HG02870 (cell line): ENCODE measurements at regions not wholly inside any gene's neighbourhood (a gene's known extent, or its start where the extent isn't known, plus 50 kb on each side); places are given as distances from the start of the nearest gene placed in this dataset.

ENCODE experiments used
- ATAC-seq: cut with Tn5 transposase; IDR thresholded peaks from one replicate; pipeline ENCODE4 v1.9.1; 2021; ENCODE audit warnings: mild to moderate bottlenecking, moderate library complexity; ENCODE audit not compliant: unreplicated experiment

DNA sequence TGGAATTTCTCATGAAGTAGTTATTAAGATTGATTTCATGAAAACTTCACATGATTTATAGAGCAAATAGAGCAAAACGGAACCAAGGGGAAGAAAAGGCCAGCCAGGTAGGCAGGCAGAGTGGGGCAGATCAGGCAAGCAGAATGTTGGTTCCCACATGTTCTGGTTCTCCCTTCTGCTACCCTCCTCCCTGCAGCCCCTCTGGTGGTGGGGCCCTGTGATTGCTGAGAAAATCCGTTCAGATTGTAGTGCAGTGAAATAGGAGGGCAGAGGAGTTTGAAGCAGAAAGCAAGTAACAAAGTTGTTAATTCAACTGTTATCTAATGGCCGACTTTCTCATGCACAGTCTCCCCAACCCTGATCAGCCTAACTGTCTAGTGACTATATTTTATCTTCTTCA is 185.3 kb downstream of the MID1IP1 start:
- no peak for ATAC-seq

DNA sequence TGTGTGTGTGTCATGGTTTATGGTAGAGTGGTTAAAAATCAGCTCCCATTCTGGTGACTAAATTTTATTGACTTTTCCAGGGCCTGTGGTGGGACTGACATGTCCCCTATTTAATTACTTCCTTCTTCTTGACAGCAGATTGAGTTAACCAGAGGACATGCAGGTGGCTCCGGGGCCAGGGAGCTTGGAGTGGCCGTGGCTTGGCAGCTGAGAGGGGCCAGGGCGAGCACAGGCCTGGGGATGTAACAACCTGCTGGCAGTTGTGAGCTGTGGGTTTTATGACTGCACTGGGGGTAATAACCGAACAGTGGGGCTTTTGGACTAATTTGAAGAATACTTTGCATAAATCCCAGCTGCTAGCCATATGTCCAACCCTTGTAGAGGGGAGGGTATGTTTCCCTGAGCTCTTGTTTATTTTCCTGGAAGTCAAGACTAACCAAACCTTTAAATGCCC is 186.0 kb downstream of the MID1IP1 start:
- no peak for ATAC-seq

DNA sequence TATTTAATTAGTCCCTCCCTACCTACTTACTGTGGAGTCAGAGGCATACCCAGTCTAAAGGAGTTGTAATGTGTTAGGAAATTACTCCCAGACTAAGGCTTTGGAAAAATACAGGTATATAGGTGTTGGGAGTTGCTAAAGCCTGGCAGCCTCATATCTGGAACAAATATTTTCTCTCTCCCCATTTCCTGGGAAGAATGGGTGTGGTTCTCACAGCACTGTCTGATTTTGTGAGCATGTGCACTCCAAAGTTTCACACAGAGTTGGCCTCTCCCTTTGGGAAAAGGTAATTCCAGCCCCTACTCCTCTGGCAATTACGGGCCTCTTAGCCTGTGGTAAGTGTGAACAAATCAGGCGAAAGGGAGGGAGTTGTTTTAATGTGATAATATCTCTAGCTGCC is 187.0 kb downstream of the MID1IP1 start:
- ATAC-seq: no peak

DNA sequence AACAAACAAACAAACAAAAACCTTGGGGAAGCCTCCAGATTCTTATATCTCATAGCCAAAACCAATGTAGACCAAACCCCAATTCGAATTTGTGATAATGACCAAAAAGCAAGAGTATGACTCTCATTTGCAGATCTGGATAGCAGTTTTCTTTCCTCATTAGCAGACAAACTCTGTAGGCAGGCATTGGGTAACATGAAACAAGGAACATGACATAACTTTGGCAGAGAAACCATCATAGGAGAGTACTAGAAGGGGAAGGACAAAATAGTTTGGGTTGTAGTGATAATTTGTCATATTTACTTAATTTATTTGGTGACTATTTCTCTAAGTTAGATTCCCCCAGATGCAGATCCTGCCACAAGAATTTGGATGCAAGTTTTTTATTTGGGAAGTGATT is 187.8 kb downstream of the MID1IP1 start:
- ATAC-seq: no peak

DNA sequence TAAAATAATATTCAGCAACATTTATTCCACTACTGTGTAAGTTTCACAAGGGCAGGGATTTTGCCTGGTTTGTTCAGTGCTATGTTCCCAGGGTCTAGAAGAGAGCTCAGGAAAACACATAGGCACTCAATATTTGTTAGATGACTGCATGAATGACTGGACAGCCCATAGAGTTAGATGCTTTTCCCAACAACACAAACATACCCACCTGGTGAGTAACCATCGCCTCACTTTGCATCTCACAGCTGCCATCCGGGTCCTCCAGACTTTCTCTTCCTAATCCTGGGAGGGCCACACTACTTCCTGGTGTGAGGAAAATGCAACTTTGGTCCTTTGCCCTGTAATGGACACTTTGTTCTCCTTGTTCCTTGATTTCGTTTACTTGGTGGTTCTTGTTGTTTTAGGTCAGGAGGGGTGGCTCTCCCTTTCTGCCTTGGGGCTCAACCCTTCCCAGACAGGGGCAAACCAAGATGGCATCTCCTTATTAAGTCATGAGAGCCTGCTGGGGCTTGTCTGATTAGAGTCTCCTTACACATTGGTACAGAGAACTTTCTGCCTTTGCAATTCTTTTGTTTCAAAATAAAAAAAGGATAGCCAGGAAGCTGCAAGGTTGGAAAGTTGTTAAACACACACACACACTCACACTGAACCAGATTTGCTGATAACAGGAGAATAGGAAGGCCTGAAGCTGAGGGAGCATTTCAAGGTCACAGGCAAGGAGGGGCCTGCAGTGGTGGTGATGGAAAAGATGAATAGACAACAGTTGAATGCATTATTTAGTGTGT is 190.6 kb downstream of the MID1IP1 start:
- no peak for ATAC-seq

DNA sequence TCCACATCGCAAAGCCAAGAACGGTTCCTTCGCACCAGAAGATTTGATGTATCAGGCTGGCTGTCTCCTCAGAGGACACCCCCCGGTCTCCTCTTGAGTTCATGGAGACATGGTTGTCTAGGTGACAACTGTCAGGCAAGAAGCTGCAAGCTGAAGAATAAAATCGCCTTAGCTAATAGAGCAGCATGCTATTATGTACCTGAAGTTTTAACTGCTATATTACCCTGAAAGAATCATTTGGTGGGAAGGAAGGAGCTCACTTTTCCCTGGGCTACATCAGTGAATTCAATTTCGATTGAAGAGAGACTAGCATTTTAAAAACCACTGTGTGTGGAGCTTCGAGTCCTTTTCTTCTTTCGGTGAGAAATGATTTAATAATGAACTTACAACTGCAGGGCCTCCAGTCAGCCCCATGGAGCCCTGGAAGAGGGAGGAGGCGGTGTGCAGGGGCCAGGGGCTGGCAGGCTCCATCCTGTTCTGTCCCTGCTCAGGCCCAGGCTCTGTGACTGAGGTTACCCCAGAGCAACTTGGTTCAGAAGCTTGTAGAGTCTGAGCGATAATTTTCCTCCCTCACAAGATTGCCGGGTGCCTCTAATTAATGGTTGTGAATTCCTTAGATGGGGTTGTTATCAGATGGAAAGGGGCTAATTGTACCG is 191.3 kb downstream of the MID1IP1 start:
- no peak for ATAC-seq

DNA sequence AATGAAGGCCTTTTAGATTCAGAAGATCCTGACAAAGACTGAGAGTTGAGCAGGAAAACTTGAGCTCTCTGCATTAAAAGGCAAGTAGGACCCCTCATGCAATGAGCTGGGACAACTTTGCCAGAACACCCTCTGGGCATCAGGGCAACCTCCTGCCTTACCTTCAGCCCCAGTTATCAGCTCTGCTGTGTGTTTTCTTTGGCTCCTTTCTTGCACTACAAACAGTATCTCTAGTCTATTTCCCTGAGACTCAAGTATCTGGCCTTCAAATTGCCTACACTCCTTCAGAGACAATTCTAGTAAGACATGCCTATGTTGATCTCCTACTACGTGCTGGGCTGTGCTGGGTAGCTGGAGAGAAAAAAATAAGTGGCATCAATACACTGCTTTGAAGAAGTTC is 192.2 kb downstream of the MID1IP1 start:
- no peak for ATAC-seq

DNA sequence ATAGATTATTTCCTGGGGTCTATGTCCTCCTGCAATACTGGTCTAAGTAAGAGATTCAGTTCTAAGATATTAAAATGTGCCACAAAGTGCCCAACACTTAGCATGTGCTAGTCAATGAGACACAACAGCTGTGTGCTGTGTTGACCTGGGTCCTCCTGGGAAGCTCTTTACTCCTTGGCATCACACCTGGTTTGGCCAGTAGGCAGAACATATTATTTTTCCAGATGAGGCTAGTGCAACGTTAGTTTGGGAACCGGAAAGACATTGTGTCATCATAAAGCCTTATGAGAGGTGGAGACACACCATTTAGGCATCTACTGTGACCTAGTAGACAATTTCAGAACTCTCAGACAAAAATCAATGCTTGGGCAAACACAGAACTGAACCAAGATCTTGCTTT is 197.8 kb downstream of the MID1IP1 start:
- ATAC-seq: no peak

DNA sequence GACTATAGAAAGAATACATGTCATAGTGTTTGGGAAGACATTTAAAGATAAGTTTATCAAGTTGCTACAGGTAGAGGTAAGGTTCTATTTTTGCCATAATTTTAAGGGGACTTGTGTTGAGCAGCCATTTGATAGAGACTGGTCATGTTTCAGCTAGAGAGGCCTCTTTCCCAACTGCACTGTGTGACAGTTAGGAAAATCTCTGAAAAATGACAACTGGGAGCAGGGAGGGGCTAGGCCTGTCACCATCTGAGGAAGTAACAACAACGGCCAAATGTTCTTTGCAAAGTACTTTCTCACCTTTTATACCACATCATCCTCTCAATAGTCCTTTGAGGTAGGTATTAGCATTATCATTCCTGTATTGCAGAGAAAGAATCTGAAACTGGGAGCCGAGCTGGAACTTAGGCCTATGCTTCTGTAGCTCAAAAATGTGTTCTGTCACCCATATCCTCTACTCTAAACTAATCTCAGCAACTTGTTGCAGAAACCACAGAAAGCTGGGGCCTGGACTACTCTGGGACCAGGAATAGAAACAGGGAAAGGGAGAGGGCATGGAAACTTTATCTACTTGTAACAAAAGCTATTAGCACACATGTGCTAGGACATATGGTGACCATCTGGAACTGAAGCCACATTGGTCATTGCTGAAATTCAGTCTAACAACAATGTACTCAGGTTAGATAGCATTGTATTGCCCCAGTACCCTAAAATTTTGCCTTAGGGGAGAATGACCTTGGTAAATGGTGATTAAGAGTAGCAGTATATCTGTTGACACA is 198.9 kb downstream of the MID1IP1 start:
- ATAC-seq: no peak

DNA sequence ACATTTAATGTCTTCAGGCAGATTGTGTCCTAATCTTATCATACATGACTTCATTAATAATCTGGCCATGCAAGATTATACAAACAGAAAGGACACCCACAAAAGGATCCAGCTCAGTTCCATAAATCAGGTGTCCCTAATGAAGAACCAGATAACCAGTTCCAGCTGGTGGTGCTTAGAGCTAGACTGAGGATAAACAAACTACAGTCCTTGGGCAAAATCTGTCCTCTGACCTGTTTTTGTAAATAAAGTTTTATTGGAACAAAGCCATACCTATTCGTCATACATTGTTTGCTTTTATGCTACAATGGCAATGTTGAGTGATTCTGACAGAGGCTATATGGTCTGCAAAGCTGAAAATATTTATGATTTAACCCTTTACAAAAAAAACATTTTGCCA is 199.5 kb downstream of the MID1IP1 start:
- ATAC-seq: no peak

DNA sequence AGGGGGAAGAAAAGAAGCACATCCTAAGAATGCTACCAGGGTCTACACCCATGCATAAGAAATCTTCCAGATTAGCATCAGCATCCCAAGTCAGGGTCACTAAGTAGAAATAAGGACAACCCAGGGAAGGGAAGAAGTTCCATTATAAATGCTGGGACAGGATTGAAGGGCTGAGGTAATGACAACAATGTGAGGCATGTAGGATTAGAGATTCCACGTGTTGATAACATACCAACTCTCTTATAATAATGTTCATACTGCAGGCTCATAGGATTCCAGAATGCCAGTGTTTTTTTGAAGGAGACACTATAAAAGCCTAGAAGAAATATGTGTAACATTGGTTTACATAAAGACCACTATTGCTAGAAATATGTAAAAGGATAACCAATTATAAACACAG is 201.2 kb downstream of the MID1IP1 start:
- no peak for ATAC-seq

DNA sequence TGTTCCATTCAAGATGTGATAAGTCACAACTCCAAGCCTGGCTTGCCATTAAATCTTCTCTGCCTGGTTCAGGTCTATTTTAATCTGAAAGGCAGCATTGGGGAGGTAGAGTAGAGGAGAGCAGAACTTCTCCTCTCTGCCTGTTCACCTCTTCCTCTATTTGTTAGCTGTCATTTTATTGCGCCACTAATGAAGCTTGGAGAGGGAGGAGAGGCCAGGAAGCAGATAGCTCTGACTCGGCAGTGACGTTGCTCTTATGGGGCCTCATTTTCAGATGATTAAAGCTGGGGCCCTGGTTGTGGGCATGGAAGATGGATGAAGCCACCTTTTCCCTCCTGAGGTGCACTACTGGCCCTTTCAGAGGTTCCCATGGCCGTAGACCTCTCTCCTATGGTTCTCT is 207.3 kb downstream of the MID1IP1 start:
- no peak for ATAC-seq

DNA sequence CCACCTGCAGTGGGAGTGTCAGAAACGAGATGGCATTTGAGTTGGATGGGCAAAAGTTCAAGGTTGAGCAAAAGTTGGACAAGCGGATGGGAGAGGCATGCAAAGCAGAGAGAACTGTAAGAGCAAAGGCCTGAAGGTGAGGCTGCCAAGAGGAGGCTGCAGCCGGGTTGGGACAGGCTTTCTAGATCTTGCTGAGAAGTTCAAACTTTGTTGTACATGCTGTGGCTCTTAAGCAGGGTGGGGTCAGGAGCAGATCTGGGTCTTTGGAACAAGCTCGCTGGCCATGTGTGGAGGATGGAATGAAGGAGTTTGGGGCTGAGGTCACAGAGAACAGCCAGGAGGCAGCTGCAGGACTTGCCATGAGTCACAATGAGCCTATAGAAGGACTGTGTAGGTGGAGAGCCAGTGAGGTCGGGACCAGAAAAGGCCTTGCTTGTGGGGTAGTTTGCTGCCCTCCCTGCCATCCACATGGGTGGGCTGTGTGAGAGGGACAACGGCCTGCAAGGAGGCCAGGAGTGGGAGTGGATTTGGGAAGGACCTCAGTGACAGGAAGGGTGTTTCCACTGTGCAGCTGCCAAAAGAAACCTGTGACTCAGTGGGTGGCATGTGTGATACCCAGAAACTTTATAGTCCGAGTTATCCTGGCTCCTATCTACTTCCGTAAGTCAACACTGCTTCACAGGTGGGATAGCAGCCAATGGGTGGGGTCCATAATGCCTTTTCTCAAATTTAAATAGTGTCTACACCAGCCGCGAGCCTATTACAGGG is 210.4 kb downstream of the MID1IP1 start:
- ATAC-seq: no peak

DNA sequence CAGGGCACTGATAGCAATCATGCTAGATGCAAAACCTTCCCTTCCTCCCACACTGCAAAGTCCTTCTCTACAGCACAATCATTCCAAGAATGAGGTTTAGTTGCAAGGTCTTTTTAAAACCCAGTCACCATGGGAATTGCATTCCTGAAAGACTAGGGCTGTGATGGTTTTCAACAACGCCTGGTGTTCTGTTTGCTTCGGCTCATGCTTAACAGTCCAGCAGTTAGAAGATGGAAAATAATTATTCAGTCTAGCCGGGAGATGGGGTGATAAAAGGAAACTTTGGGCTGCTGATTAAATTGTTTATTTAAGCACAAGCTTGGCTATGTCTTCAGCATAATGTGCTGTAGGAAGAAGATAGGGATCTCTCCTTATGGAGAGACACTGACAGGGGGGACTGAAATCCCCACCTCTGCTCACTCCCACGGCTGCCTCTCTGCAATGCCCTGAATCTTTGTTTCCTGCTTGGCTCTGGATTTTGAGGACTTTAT is 211.4 kb downstream of the MID1IP1 start:
- ATAC-seq: no peak

DNA sequence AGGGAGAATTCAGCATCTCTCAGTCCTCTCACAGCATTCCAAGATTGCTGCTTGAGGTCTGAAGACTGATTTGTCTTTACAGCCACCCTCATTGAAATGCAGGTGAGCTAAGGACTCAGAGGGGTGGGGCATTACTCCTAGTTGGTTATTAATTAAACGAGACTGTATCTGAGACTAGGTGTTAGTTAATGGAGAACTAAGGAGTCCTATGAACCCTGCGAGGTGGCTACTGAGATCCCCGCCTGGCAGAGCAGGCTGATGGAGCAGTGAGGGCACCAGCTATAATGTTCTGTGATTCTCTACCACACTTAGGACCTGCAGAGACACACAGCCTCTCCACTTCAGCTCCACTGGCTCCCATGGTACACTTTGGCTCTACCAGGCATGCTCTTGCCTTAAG is 215.3 kb downstream of the MID1IP1 start:
- no peak for ATAC-seq

DNA sequence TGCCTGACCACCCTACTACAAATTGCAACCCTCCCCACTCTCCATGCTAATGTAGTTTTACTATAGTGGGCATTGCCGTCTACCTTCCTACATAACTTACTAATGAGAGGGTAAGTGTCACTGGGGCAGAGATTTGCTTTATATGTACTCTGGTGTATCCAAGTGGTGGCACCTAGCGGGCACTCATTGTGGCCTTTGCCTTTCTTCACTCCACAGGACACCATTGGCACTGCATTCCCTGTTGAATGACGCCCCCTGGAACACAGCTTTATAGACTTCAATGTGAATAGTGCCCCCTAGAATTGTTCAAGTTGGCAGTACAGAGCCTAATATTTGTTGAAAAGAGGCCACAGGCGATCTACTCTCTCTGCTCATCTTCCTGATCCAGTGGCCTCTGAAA is 215.8 kb downstream of the MID1IP1 start:
- no peak for ATAC-seq

DNA sequence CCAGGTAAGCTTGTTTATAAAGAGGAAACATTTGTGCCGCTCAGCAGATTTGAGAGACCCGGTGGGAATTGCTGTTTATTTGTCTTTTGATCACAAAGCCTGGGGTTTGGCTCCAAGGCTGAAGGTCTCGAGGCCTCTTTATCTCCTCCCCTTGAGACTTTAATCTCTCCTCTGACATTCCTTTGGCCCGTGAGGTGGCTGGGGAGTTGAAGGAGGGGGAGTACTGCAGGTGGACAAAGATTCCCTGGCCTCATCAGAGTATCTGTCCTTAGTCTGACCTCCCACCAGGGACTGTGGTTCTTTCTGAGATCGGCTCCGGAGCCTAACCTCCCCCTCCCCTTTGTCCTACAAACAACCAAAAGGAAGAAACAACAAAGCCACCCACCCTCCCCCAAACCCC is 216.5 kb downstream of the MID1IP1 start:
- ATAC-seq: no peak

DNA sequence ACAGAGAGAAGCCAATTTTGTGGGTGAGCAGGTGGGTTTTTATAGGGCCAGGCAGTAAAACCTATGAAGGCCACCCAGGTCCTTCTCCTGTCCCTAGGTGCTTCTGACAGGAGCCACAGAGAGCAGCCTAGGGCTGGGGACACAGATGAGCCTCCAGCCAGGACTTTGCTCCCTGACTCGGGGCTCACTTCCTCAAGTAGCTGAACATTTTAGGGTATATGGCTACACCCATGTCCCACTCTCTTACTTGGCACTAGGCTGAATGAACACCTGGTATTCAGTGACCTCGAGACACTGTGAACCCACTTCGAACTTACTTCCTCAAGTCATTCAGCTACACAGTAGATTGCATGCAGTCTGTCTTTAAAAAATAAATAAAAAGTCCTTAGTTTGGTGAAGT is 217.3 kb downstream of the MID1IP1 start:
- no peak for ATAC-seq

DNA sequence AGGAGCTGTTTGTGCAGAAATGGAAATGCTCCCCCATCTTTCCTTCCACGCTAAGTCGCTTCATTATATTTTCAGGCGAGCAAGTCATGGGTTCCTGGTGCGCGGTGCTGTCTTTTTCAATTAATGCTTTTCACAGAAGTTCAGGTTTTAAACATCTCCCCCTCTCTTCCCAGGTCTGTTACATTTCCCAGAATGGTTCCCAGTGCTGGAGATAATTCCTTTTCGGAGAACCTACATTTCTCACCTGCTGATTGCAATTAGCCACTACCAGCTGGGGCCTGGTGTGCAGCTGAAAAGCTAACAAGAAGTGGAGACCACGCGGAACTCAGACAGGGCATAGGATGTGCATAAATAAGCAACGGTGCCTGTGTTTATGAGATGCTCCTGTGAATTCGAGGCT is 217.8 kb downstream of the MID1IP1 start:
- ATAC-seq: no peak

DNA sequence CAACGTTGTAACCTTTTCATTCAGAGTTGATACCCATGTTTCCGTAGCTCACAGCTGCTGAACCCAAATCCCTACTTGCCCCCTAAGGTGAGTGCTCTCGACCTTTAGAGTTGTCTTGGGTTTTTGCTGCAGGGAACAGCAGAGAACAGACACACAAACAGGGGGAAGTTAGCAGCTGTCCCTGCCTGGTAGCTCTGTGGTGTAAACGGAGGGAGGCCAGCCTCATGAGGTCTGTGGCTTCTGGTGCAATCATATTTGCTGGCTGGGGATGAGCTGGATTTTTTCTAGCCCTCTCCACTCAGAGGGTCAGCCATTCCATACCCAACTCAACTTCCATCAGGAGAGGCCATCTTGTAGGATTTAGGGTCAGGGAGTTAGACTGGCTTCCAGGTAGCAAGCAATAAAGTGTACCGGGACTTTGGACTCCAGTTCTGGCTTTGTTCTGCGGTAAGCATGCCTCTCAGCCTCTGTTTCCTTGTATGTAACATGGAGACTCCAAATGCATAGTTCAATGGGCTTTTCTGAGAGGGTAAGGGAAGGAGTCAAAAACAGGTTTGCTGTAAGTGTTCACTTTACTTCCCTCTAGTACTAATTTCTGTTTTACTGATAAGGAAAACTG is 218.9 kb downstream of the MID1IP1 start:
- no peak for ATAC-seq

DNA sequence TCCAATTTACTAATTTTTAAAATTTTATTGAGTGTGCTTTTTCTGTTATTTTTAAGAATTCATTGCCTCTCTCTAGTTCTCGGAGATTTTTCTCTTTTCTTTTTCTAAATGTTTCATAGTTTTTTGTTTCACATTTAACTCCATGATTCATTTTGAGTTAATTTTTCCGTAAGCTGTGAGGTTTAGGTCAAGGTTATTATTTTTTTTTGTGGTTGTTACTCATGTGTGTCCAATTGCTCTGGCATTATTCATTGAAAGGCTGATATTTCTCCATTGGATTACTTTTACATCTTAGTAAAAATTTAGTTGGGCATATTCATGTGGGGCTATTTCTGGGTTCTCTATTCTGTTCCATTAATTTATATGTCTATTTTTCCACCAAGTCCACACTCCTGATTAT is 220.8 kb downstream of the MID1IP1 start:
- no peak for ATAC-seq
